Femur (tissue), 1 donor: ENCODE measurements at regions not wholly inside any gene's neighbourhood (a gene's known extent, or its start where the extent isn't known, plus 50 kb on each side); places are given as distances from the start of the nearest gene placed in this dataset.

Experiments used
- DNase-seq: peaks from one replicate; pipeline ENCODE4 v3.0.0-alpha.2; 2017

DNA sequence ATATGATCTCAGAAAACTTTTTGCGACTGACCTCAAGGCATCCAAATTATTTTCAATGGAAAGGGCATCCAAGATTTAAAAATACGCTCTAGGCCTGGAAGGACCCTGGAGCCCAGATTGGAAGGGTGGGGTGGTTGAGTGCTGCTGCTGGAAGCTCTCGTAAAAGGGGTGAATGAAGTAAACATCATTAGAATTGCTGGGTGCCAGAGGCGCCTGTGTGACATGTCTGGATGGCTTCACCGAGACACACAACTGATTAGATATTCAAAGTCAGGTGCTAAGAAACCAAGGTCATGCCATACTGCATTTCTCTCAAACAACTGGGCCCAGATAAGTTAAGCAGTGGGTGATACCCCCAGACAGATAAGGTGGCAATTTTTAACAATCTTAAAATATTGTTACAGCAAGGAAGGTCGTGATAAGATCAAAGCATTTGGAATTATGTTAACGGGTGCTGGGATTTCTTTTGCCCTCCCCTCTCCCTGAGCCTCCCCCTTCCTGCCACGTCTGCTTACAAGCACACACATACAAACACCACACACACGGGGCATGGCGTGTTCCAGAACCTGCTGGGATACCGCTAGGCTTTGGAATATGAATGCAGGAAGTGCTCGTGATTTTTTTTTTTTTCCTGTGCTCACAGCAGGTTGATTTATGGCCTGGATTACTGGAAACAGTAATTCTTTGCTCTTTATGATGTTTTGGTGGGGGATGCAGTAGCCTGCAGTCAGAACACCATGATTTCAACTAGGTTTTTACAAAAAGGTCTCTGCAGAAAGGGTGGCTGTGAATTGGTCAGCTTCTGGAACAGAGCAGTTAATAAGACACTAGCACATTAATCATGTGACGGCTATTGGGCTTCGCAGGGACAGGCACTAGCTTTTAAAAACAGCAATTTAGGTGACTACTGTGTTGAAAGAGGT, 551.2 kb downstream of the QKI start:
- DNase-seq: peak; percentile 52

DNA sequence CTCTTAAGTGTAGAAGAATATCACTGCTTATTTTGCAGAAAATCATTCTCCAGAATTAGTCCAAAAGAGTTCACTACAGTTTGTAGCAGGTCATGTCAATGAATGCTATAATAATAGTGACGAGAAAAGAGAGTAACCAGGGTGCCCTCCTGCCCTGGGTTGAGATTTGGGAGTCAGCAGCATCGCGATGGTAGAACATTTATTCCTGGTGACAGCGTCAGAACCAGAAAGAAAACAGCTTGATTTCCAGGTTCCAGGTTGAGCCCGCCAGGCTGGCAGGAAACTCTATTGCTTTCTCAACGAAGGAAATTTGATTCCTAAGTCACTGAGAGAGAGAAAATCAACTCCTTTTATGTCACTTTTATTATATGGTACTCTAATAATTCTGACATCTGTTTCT, 550.3 kb downstream of the QKI start:
- no peak for DNase-seq

DNA sequence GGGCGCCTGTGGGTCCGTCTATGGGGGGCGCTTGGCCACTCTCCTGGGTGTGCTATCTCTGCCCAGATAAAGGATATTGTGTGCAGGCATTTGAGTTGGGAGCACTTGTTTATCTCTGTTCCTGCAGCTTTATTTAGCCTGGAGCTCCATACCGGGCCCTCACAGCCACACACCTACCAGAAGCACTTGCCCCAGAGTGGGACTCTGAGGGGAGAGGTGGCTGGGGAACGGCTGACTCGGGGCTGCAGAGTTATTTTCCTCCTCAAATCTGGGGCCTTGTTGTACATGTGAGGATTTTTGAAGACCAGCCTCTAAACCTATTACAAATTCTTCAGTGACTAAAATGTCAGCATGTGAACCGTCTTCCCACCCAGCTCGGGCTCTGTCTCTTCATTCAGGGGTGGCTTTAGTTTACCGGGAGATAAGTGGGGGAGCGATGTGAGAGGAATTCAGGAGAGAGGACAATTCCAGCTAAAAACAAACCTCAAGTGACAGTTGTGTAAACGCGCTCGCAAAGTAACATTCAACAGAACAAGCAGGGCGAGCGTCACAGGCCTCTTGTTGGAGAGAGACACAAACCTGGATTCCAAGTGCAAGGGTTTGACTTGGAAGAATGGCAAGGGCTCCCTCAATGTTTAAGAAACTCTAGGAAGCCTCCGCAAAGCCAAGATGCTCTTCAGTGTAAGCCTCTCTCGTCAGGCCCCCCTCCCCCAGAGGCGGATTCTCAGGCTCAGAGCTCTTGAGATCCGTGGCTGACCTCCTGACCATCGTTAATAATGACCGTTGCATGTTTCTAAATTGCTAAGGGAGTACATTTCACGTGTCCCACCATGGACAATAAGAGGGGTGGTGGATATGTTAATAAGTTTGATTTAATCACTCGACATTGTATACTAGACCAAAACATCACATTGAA, 548.9 kb downstream of the QKI start:
- DNase-seq: no peak

DNA sequence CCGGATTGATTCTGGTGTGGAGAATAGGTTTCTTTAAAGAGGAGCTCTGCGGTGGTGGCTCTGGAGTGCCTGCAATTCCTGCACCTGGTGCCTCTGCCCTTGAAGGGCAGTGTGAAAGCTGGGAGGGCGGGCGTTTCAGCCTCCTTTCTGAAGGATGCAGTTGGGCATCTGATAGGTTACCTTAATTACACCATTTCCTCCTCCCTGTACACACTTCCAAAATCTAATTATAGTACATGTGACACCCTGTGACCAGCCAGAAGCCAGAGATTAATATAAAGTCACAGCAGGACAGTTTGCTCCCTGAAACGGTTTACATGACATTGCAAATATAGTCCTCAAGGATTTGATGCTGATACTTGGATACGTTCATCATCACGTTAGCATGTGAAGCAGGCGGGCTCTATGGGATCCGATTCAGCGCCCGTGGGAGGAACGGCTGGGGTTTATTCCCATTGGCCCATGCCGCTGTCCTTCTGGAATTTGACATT, 548.2 kb downstream of the QKI start:
- DNase-seq: no peak

DNA sequence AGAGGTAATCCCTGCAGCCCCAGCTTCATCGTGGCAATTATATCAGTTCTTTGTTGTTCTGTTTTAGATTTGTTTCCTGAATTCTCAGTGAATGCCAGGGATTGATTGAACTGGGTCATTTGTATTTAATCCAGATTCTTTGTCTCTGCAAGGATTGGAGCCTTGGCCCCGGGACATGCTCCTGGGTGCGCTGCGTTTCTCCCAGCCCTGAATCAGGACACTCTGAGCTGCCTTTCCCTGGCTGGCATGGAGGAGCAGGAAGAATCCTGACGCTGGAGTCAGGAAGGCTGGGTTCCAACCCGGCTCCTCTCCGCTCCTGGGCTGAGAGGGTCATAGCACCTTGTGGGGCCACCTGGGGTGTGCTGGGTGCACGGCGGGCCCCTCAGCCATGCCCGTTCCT, 545.6 kb downstream of the QKI start:
- DNase-seq: no peak

DNA sequence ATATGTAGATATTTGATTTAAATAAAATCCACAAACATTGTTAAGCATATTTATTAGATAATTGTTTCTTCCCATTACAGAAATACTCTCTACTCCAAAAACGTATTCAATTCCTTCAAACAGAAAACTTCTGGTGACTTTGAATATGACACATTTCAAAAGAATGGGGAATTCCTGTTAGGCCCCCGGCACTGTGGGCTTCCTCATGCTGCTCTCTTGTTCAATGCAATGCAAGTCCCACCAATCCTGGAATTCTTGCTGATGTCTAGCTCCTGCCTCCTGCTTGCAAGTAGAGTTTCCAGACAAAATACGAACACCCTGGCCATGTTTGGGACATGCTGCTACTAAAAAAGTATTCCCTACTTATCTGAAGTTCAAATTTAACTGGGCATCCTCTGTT, 544.1 kb downstream of the QKI start:
- DNase-seq: no peak

DNA sequence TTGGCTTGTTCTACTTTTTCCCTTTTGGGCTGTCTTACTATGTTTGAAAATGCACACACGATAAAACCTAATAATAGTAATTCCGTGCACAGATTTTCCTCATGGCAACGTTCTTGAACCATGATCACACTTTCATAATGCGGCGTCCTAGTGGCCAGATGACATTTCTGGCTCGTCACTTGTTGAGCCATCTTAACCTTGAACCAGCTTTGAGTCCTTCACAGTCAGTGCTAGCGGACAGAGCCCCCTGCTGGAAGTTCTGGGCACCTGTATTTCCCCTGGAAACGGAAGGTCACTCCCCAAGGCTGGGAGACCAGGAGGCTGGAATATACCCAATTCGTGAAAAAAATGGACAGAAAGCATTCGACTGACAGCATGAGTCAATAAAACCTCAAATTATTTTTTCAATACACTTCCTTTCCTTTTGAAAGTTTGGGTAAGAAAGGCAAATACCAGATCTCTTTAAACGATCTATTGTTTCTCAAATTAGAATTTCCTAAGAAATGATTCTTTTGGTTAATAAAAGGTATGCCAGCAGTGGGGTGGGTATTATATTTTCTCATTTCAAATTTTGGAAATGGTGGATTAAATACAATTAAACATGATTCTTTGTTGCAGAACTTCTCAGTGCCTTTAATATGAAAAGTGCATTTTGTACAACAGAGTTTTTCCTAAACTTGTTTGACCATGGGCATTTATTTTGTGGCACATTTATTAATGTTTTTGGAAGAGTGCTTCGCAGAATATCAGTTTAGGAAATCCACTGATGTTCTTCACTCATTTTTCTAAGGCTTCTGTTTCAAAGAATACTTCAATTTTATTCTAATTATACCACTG, 542.3 kb downstream of the QKI start:
- DNase-seq: peak; percentile 80

DNA sequence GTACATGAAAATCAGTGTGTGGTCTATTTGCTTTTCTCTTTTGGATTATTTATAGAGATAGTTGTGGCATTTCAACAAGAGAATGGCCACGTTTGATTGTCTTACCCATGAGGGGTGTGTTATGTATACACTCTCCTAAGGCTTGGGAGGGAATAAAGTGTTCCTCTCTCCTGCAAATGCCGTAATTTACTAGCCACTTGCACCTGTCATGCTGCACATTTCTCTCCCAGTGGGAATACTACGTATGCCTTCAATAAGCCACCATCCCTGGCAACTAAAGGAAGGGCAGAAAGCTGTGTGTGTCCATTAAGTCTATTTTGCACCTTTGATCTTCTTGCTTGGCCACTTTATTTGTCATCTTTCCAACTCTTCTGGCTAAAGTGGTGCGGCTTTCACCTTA, 541.2 kb downstream of the QKI start:
- DNase-seq: no peak

DNA sequence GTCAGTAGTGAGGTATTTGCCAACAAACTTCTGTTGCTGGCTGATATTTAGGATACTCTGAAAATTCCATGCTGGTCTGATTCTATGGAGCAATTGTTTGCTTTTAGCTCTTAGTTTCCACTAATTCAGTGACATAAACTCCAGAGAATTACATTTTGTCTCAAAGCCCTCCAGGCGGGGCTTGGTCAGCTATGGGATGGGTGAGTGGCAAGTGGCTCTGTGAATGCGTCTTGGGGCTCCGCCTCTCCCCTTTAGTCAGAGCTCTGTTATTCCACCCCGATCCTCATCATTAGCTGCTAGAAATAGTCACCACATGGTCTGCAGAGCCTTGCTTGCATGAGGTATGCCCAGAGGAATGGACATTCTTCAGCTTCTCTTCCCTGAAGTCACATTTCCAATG, 540.6 kb downstream of the QKI start:
- DNase-seq: peak; percentile 67

DNA sequence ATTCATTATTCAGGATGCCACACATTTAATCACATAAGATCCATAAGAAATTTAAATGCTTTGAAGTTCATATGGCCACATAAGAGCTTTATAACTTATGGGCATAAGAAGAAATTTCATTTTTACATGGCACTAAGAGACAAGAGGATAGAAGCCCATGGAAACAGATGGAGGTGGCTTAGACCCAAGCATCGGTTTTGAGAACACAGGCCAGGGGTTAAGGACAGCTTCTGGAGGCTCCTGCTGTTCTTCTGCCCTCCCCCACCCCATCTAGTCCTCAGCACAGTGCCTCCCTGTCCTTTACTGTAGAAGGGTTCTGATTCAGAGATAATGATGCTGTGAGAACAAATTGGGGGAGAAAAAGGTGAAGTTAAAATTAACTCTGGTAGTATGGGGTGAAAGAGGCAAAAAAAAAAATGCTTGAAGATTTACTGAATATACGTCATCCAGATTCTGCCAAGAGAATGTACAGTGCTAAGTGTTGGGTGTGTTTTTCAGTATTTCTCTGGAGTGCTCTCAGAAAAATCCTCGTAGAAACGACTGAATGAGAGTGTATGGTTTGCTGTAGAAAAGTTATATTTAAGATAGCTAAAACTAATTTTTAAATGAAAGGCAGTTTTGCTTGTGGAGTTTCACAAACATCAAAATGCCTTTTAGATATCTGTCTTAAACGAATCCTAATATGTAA, 539.7 kb downstream of the QKI start:
- DNase-seq: no peak

DNA sequence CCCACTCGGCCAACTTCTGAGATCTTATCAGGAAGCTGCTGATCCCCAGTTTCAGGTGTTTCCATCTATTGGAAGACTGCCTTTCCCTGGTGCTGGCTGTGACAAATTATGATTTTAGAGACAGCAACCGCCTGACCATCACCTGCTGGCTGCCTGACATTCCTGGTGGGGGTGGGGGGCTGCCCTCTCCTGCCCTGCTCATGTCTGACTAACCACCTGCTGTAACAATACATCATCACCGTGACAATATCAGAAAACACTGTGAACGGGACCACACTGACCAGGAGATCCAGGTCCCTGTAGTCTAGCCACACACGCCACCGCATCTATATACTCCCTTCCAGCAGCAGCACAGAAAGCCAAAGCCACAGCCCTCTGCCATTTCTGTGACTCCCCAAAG, 537.5 kb downstream of the QKI start:
- DNase-seq: no peak

DNA sequence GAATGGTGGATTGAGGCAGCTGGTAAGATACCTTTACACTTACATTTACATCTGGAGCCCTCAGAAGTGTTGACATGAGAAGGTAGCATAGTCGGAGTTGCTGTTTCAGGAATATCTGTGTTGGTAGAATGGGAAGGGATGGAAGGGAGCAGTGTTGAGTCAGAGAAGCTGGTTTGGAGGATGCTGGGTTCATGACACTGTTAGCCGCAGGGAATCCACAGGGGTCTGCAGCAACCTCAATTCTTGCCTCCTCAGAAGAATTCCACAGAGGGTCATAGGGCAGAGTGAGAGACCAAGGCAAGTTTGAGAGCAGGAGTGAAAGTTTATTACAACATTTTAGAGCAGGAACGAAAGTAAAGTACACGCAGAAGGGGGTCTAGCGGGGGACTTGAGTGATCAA, 536.8 kb downstream of the QKI start:
- DNase-seq: no peak

DNA sequence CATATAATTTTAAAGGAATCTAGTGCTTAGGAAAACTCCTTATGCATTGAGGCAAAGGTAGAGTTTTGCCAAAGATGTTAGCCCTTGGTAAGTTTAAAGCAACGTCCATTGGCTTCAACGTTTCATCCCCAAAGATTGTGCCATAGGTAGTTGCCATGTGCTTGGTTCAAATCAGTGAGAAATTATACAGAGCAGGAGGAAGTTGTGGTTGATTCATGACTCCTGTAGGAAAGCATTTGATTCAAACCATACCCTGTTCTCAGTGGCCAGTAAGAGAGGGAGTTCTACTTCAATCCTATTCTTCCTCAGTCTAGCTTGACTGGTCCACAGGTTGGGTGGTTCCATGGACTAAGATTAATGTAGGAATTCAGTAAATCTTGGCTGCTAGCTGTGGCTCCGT, 535.6 kb downstream of the QKI start:
- no peak for DNase-seq

DNA sequence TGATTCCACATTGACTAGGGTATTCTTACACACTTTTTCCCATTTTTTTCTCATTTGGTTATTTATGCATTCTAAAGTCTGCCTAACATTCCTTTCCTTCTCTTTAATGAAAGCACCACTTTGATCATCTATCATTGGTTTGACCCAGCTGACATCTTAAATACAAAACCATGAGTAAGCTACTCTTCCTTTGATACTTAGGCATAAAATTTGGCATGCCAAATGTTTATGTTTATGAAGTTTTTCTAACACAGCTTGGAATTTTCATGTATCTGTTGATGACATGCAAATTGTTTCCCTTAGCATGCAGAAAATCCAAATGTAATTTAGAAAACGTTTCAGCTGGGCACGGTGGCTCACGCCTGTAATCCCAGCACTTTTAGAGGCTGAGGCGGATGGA, 534.9 kb downstream of the QKI start:
- no peak for DNase-seq

DNA sequence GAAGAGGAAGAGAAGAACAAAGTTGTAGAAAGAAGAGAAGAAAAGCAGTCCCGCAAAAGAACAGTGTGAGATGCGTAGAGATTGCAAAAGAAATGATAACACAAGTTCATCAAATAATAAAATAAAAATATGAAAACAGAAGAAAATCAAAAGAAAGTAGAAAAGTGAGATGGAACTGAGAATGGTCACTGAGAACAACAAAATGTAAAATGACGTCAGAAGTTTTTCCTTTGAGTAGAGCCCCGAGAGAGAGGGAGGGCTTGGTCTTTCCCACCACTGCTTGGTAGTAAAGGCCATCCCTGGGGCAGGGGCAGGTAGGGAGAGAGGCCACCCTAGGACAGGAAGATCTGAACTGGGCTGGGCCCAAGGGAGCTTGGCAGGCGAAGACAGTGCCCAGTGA, 533.7 kb downstream of the QKI start:
- DNase-seq: no peak

DNA sequence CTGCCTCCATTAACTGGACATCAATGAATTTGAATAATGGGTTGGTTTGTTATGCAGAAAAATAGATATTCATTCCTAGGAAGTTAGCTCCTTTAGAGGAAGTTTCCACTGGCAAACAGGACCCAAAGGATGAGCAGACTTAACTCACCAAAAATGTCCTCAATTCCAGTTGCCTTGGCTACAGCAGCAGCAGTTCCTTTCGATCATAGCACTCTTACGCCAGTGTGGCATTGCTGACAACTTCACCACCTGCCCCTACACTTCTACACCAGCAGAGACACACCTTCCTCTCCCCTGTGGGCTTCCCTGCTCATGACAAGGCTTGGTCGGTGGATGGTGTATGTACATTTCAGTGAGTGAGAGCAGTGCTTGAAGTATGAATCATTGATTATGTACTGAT, 532.8 kb downstream of the QKI start:
- no peak for DNase-seq

DNA sequence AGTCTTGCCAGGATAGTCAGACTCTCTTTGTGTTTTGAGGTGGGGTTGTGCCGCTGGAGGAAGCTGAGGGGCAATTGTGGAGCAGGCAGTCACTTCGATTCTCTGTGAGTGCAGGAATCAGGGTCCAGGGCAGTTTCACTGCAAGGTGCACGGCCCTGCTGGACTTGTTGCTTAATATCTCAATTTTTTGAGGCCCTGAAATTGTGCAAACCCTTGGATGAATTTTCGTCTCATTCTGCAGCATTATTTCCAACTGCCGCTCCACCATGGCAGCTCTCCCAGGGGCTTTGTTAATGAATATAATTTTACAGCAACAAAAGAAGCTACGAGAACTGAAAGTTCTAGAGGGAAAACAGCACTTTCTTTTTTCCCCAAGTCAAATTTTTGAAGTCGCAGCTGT, 531.9 kb downstream of the QKI start:
- DNase-seq: no peak

DNA sequence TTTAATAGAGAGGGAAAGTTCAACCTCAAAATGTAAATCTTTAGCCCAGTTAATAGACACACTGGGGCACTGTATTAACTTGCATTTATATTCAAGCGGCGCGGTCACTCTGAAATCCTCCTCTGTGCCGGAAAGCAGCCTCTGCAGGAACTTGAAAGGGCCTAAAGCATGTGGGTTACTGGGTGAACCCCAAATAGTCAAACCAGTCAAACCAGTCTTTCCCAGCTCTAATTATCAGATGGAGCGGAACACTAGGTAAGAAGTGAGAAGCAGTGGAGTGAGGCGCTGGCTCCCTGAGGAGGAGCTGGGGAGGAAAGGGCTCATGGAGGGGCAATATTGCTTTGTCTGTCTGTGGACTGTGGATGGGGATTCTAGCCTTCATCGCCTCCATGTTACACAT, 531.3 kb downstream of the QKI start:
- DNase-seq: no peak

DNA sequence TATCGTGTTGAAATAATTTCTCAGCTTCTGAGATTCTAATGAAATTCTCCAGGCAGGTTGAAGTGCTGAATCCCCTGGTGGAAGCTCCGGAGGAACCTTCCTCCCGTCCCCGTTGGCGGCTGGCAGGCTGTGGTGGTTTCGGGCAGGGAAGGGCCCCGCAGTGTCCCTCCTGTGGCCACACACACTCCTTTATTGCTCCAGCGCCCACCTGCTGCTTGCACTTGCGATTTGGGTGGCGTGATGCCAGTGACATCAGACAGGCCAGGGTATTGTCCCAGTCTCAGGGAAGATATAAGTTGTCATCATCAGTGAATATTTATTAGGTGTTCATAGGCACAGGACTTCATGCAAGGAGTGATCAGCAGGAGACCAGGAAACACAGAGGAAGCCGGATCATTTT, 530.4 kb downstream of the QKI start:
- DNase-seq: peak; percentile 63

DNA sequence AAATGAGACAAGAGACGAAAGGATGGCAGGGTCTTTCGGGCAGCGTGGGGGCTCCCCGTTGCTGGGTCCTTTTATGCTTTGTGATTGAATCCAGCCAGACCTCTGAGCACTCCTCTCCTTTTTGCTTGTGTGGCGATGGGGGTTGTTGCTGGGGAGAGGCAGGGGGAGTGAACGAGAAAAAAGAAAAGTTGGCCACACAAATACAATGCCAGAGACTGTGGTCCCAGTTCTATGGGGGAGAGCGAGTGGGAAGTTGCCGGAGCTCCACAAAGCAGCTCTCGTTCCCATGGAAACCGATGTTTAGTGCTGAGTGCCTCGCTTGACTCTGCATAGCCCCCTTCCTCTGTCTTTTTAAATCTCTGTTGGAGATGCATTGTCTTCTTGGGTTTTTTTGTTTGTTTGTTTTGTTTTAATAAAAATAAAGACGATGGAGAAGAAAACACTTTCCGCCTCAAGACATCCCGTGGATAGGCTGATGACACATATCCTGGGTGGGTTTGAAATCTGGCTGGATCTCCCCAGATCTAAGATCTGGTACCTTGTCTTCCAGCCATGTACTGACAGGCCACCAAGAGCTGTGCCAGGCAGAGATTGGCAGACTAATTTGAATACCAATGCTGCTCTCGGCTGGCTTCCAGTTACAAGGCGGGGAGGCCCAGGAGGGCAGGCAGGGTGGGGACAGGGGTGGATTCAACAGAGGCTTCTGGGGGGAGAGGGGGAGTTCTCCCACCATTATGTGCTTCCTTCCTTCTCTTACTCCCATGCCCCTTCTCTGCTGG, 529.3 kb downstream of the QKI start:
- peak; percentile 76 for DNase-seq

DNA sequence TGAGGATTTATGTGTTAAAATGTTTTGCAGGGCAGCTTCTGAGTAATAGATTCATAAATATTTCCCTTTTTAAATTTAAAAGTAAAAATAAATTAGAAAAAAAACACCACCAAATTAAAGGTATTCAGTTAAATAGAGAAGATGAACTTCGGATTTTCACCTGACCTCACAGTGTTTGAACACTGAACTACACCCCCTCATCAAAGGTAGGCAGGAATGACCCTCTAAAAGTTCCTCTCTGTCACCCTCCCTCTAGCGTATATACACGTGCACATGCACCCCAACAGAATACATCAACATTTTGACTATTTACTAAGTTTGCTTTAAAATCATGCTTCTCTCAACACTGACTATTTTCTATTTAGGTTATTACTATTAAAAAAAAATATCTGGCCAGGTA, 528.3 kb downstream of the QKI start:
- DNase-seq: no peak

DNA sequence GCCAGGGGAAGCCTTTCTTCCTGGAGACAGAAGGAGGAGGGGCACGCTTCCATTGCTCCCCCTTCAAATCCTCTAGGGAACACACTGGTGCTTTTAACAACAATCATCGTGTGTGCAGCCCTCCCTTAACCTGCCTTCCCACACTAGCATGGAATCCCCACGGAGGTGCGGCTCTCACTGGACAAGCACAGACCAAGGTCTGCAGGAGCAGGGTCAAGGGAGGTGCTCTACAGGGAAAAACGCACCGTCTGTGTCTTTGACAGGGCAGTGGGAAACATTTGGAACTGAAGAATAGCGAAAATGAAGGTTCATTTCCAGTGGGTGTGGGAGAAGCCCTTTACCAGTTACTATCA, 527.1 kb downstream of the QKI start:
- DNase-seq: no peak
